ENCODE measurements at regions not wholly inside any gene's neighbourhood (a gene's known extent, or its start where the extent isn't known, plus 50 kb on each side); places are given as distances from the start of the nearest gene placed in this dataset.

GRCh38 chr3:154729741-154730140 is 299.8 kb upstream of the GPR149 start:
- no peak for TF ChIP-seq CTCF (IDR thresholded peaks at IDR 0.05; ENCODE audit: poor library complexity, severe bottlenecking)
- no peak for TF ChIP-seq SMC3 (conservative IDR thresholded peaks at IDR 0.05; ENCODE audit: poor library complexity)
- TF ChIP-seq EZH2 (IDR thresholded peaks at IDR 0.05; ENCODE audit: borderline replicate concordance, insufficient read depth, low read length, poor library complexity, severe bottlenecking): no peak
- no peak for TF ChIP-seq RAD21 (conservative IDR thresholded peaks at IDR 0.05)
- TF ChIP-seq REST (IDR thresholded peaks at IDR 0.05; ENCODE audit: borderline replicate concordance): no peak

Data from neural cell (in vitro differentiated cells).